Uterus (tissue), 2 donors: ENCODE measurements at regions not wholly inside any gene's neighbourhood (a gene's known extent, or its start where the extent isn't known, plus 50 kb on each side); places are given as distances from the start of the nearest gene placed in this dataset.

Experiments
- CTCF ChIP-seq, 4 experiments: fragments of 200-600 bp in 2 of 4; fragments of 450-650 bp in 2 of 4; sonication (generic) in 2 of 4; IDR thresholded peaks; one replicate each; pipeline ENCODE4 v1.5.1; 2016 to 2019; ENCODE audit warnings: antibody characterized with exemption in 4 of 4, mild to moderate bottlenecking in 2 of 4, moderate library complexity in 1 of 4
- POLR2A ChIP-seq, 2 donors: fragments of 450-650 bp; IDR thresholded peaks; one replicate each; pipeline ENCODE4 v1.6.1; 2016; ENCODE audit warnings: antibody characterized with exemption in 2 of 2, mild to moderate bottlenecking in 1 of 2, moderate library complexity in 1 of 2

- TF ChIP-seq CTCF (IDR thresholded peaks at IDR 0.05) (no peak), POLR2A (IDR thresholded peaks at IDR 0.05) (no peak)
Measured at GRCh38 chr15:87689716-87690115, 566.8 kb downstream of the NTRK3 start.
